HepG2 (cell line): ENCODE measurements at regions not wholly inside any gene's neighbourhood (a gene's known extent, or its start where the extent isn't known, plus 50 kb on each side); places are given as distances from the start of the nearest gene placed in this dataset.

Experiments
- ATAC-seq: fragments of 200-7000 bp; cut with Tn5 transposase; 3 replicates; pipeline ENCODE4 v1.9.1; 2020; ENCODE audit warnings: mild to moderate bottlenecking, moderate library complexity
- BruUV-seq: library from RNA; stranded (reverse); fragments of 400-500 nt; replicated peaks from 2 replicates; lab custom pipeline; 2021; lab: Mats Ljungman, UMichigan
- CTCF ChIA-PET: fragments of 300-600 bp; formaldehyde crosslinking; extraction: SDS; loops from one replicate; lab custom pipeline; 2021; ENCODE audit warnings: low total read pairs, inconsistent platforms, low intra/inter-chr PET ratio; lab: Yijun Ruan, JAX
- POLR2A ChIA-PET: fragments of 350-600 bp; sonication (Branson Sonifier 250); formaldehyde crosslinking; loops from one replicate; lab custom pipeline; 2020; ENCODE audit warnings: antibody characterized with exemption, inconsistent platforms; lab: Yijun Ruan, JAX
- DNase-seq: peaks from one replicate; pipeline ENCODE4 v3.0.0-alpha.2; 2015; ENCODE audit warnings: low spot score
- FAIRE-seq: peaks from 3 replicates; lab custom pipeline; 2011; peaks lifted over from hg19 to GRCh38; lab: Jason Lieb, UNC
- H2AFZ ChIP-seq: one replicate; pipeline ENCODE4 v1.6.1; 2011; ENCODE audit warnings: low read length, inconsistent platforms
- H3K27ac ChIP-seq: fragments of 300-600 bp; 3 replicates; pipeline ENCODE4 v1.8.0; 2011; ENCODE audit warnings: mixed run types, mild to moderate bottlenecking, mixed read lengths, low read length, inconsistent platforms; ENCODE audit not compliant: insufficient read depth; ENCODE audit errors: extremely low read length
- H3K27me3 ChIP-seq, 2 experiments: fragments of 200-600 bp in 1 of 2; 2 replicates in 1 of 2; 3 replicates in 1 of 2; pipeline versions ENCODE4 v1.6.0 to v1.8.0; 2011; ENCODE audit warnings: low read length in 2 of 2, mild to moderate bottlenecking in 2 of 2, moderate library complexity in 2 of 2, inconsistent platforms in 1 of 2; ENCODE audit not compliant: insufficient read depth in 2 of 2, control insufficient read depth in 1 of 2
- H3K36me3 ChIP-seq, 2 experiments: fragments of 200-600 bp in 1 of 2; replicated peaks in 1 of 2; 2 replicates in 1 of 2; 3 replicates in 1 of 2; pipeline versions ENCODE4 v1.5.1 to v1.8.0; 2011; ENCODE audit warnings: low read length in 2 of 2, inconsistent platforms in 1 of 2; ENCODE audit not compliant: insufficient read depth in 2 of 2, control insufficient read depth in 1 of 2
- H3K4me1 ChIP-seq: 2 replicates; pipeline ENCODE4 v1.5.1; 2012; ENCODE audit warnings: low read length, inconsistent platforms; ENCODE audit not compliant: insufficient read depth
- H3K4me2 ChIP-seq: 2 replicates; pipeline ENCODE4 v1.6.0; 2011; ENCODE audit warnings: low read depth, low read length, inconsistent platforms
- H3K4me3 ChIP-seq, 3 experiments: fragments of 200-600 bp in 1 of 3; sonication (generic), shearing (Covaris generic) in 1 of 3; replicated peaks in 1 of 3; 2 replicates each; pipeline ENCODE4 v1.5.1; 2011 to 2016; ENCODE audit warnings: low read length in 3 of 3, inconsistent platforms in 2 of 3, low read depth in 2 of 3, mild to moderate bottlenecking in 2 of 3, control low read depth in 1 of 3, mixed read lengths in 1 of 3; ENCODE audit not compliant: insufficient read depth in 1 of 3
- H3K79me2 ChIP-seq: one replicate; pipeline ENCODE4 v1.6.1; 2011; ENCODE audit warnings: low read length, inconsistent platforms; ENCODE audit not compliant: insufficient read depth
- H3K9ac ChIP-seq: 2 replicates; pipeline ENCODE4 v1.6.0; 2011; ENCODE audit warnings: mild to moderate bottlenecking, low read depth, low read length, inconsistent platforms; ENCODE audit not compliant: insufficient read depth
- H3K9me3 ChIP-seq: 2 replicates; pipeline ENCODE4 v1.5.1; 2012; ENCODE audit warnings: mild to moderate bottlenecking, low read length
- H4K20me1 ChIP-seq: 2 replicates; pipeline ENCODE4 v1.6.0; 2011; ENCODE audit warnings: inconsistent platforms, mild to moderate bottlenecking, low read length, moderate library complexity; ENCODE audit not compliant: insufficient read depth
- LCORL ChIP-seq, 2 experiments: fragments of 450-650 bp in 1 of 2; sonication (generic) in 1 of 2; formaldehyde crosslinking in 1 of 2; IDR thresholded peaks; 2 replicates each; pipeline versions ENCODE4 v1.5.0 to v1.6.1; 2017 to 2020; ENCODE audit warnings: antibody characterized with exemption in 1 of 2, missing genetic modification reagents in 1 of 2
- MTF1 ChIP-seq: sonication (generic); formaldehyde crosslinking; IDR thresholded peaks from 2 replicates; pipeline ENCODE4 v1.5.0; 2020; ENCODE audit warnings: missing genetic modification reagents
- PRPF4 ChIP-seq: fragments of 200-400 bp; formaldehyde crosslinking; IDR thresholded peaks from 2 replicates; pipeline ENCODE4 v1.6.1; 2016; ENCODE audit warnings: low read length, low read depth; ENCODE audit not compliant: poor library complexity, severe bottlenecking
- SETDB1 ChIP-seq: sonication (generic); formaldehyde crosslinking; IDR thresholded peaks from 2 replicates; pipeline ENCODE4 v1.5.1; 2020; ENCODE audit warnings: missing genetic modification reagents, mild to moderate bottlenecking, borderline replicate concordance
- SMAD9 ChIP-seq: sonication (generic); formaldehyde crosslinking; IDR thresholded peaks from 2 replicates; pipeline ENCODE4 v1.5.1; 2020; ENCODE audit warnings: mild to moderate bottlenecking, missing genetic modification reagents
- SP1 ChIP-seq, 2 experiments: fragments of 450-650 bp in 1 of 2; sonication (generic) in 1 of 2; formaldehyde crosslinking in 1 of 2; IDR thresholded peaks; 2 replicates each; pipeline versions ENCODE4 v1.4.0 to v1.6.1; 2016 to 2020; ENCODE audit warnings: missing genetic modification reagents in 1 of 2
- ZNF24 ChIP-seq: fragments of 450-650 bp; IDR thresholded peaks from 2 replicates; pipeline ENCODE4 v1.6.1; 2017; ENCODE audit warnings: antibody characterized with exemption, mild to moderate bottlenecking
- ZNF382 ChIP-seq: sonication (generic); formaldehyde crosslinking; IDR thresholded peaks from 2 replicates; pipeline ENCODE4 v1.5.0; 2020; ENCODE audit warnings: missing genetic modification reagents, mild to moderate bottlenecking, borderline replicate concordance
- ZNF780A ChIP-seq: sonication (generic); formaldehyde crosslinking; IDR thresholded peaks from 2 replicates; pipeline ENCODE4 v1.8.0; 2022; ENCODE audit warnings: mild to moderate bottlenecking, missing genetic modification reagents, moderate library complexity
- ZSCAN5A ChIP-seq: sonication (generic); formaldehyde crosslinking; IDR thresholded peaks from 2 replicates; pipeline ENCODE4 v1.8.0; 2022; ENCODE audit warnings: mild to moderate bottlenecking, missing genetic modification reagents, borderline replicate concordance
- WGBS: methylation state at CpG from one replicate; pipeline ENCODE4 v1.1.6; 2017; ENCODE audit warnings: low lambda C conversion rate; 5-methylcytosine and 5-hydroxymethylcytosine counted together
- in situ Hi-C: cut with HindIII; loops from 2 replicates; pipeline ENCODE4 v1.10.0; 2017; ENCODE audit warnings: low pct_unique_long_range_greater_than_20kb; ENCODE audit not compliant: extremely low pct_ligation_motif_present
- intact Hi-C: fragments of 100-400 bp; cut with micrococcal nuclease; formaldehyde crosslinking; loops from one replicate; pipeline ENCODE4 v1.10.0; 2022; ENCODE audit not compliant: unreplicated experiment

DNA sequence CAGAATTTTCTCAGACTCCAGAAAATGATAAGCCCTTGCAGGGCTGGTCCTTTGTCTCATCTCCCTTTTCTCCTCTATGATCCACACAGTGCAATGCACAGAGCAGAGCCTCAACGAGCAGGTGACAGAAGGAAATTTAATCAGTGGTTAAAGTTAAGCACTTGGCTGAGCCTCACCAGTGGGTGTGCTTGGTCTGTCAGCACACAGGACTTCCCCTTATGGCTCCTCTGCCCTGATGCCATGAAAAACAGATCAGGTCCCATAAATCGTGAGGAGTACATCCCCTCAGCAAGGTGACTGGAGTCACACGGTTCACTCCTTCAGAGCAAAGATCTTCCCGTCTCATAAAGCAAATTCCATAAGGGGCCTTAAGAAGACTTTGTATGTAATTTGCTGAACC is 818.2 kb downstream of the UQCRFS1 start:
- ATAC-seq (no peak), DNase-seq (no peak), FAIRE-seq (no peak)
- H4K20me1 ChIP-seq, result no peaks in the 10 kb centered on the region
- peaks cover 81% of the 10 kb centered on the region for H3K9me3 ChIP-seq
- ChIA-PET POLR2A (no interaction called here), CTCF (no interaction called here)
- no peak overlapping the region for H3K27ac ChIP-seq
- no peak overlapping the region for H2AFZ ChIP-seq
- intact Hi-C loops, result no loop called here
- H3K27me3 ChIP-seq, result no peaks in the 10 kb centered on the region
- TF ChIP-seq ZSCAN5A (no peak), LCORL (IDR thresholded peaks at IDR 0.05) (no peak), LCORL (CRISPR knock-in tag; IDR thresholded peaks at IDR 0.05) (no peak), SP1 (IDR thresholded peaks at IDR 0.05) (no peak), SP1 (CRISPR knock-in tag; IDR thresholded peaks at IDR 0.05) (no peak), ZNF780A (CRISPR knock-in tag) (no peak), SETDB1 (CRISPR knock-in tag) (no peak), PRPF4 (no peak), ZNF382 (CRISPR knock-in tag) (no peak), MTF1 (CRISPR knock-in tag) (no peak), ZNF24 (no peak), SMAD9 (CRISPR knock-in tag) (no peak)
- in situ Hi-C loops, result no loop called here
- H3K4me3 ChIP-seq, result no peak overlapping the region
- H3K36me3 ChIP-seq, result no peaks in the 10 kb centered on the region
- H3K9ac ChIP-seq, result no peak overlapping the region
- H3K79me2 ChIP-seq, result no peaks in the 10 kb centered on the region
- no peaks in the 10 kb centered on the region for H3K4me1 ChIP-seq
- BruUV-seq, result no TSS peak
- H3K4me2 ChIP-seq, result no peak overlapping the region
- WGBS, result 12% methylated on average over 4 of the region's 4 CpGs
